SK-N-SH treated with all-trans-retinoic acid at 6 μM for 48 hours (cell line): ENCODE measurements at regions not wholly inside any gene's neighbourhood (a gene's known extent, or its start where the extent isn't known, plus 50 kb on each side); places are given as distances from the start of the nearest gene placed in this dataset.

ENCODE experiments used
- ARNTL ChIP-seq: fragments of 450-650 bp; formaldehyde crosslinking; IDR thresholded peaks from 2 replicates; pipeline ENCODE4 v1.5.0; 2020; ENCODE audit warnings: low read depth, mild to moderate bottlenecking, moderate library complexity, borderline replicate concordance
- CREB5 ChIP-seq: fragments of 250-450 bp; sonication (Bioruptor Pico); IDR thresholded peaks from 2 replicates; pipeline ENCODE4 v1.5.1; 2020; ENCODE audit warnings: low read depth, mild to moderate bottlenecking, moderate library complexity
- OSR1 ChIP-seq: fragments of 250-450 bp; sonication (Bioruptor Pico); IDR thresholded peaks from 2 replicates; pipeline ENCODE4 v1.8.0; 2022; ENCODE audit warnings: moderate library complexity, mild to moderate bottlenecking, inconsistent platforms
- PATZ1 ChIP-seq: fragments of 250-450 bp; sonication (Bioruptor Pico); IDR thresholded peaks from 2 replicates; pipeline ENCODE4 v1.8.0; 2020; ENCODE audit warnings: mild to moderate bottlenecking, moderate library complexity, borderline replicate concordance
- POU6F1 ChIP-seq: fragments of 250-450 bp; sonication (Bioruptor Pico); IDR thresholded peaks from 2 replicates; pipeline ENCODE4 v1.8.0; 2021; ENCODE audit warnings: low read depth, mild to moderate bottlenecking, moderate library complexity, borderline replicate concordance
- RARB ChIP-seq: fragments of 250-450 bp; sonication (Bioruptor Pico); IDR thresholded peaks from 2 replicates; pipeline ENCODE4 v1.8.0; 2021; ENCODE audit warnings: mild to moderate bottlenecking, moderate library complexity
- ZFP30 ChIP-seq: fragments of 450-650 bp; formaldehyde crosslinking; IDR thresholded peaks from 2 replicates; pipeline ENCODE4 v1.5.0; 2022; ENCODE audit warnings: mild to moderate bottlenecking, moderate library complexity
- ZNF70 ChIP-seq: fragments of 450-650 bp; formaldehyde crosslinking; IDR thresholded peaks from 2 replicates; pipeline ENCODE4 v1.5.0; 2020; ENCODE audit warnings: mild to moderate bottlenecking, moderate library complexity

GRCh38 chrX:53767544-53767943 lies 81.0 kb upstream of the HUWE1 start:
- TF ChIP-seq ZNF70 (CRISPR knock-in tag) (no peak), ARNTL (CRISPR knock-in tag) (no peak), CREB5 (no peak), RARB (CRISPR knock-in tag) (no peak), PATZ1 (CRISPR knock-in tag) (no peak), POU6F1 (CRISPR knock-in tag) (no peak), OSR1 (CRISPR knock-in tag) (no peak), ZFP30 (CRISPR knock-in tag) (no peak)
